Endodermal cell (in vitro differentiated cells): ENCODE measurements at regions not wholly inside any gene's neighbourhood (a gene's known extent, or its start where the extent isn't known, plus 50 kb on each side); places are given as distances from the start of the nearest gene placed in this dataset.

Source experiments
- DNase-seq: peaks from one replicate; pipeline ENCODE4 v3.0.0-alpha.2; 2017
- H3K27ac ChIP-seq: 2 replicates; pipeline ENCODE4 v1.5.1; 2013; ENCODE audit warnings: mild to moderate bottlenecking, low read depth, low read length, moderate library complexity
- H3K27me3 ChIP-seq: 2 replicates; pipeline ENCODE4 v1.6.1; 2013; ENCODE audit warnings: mild to moderate bottlenecking, low read length, moderate library complexity; ENCODE audit not compliant: insufficient read depth, control insufficient read depth, poor library complexity, severe bottlenecking
- H3K36me3 ChIP-seq: 2 replicates; pipeline ENCODE4 v1.7.0; 2013; ENCODE audit warnings: mild to moderate bottlenecking, low read length, moderate library complexity; ENCODE audit not compliant: control insufficient read depth, insufficient read depth
- H3K4me1 ChIP-seq: one replicate; pipeline ENCODE4 v1.7.0; 2013; ENCODE audit warnings: low read length; ENCODE audit not compliant: control insufficient read depth, insufficient read depth
- H3K4me3 ChIP-seq: 2 replicates; pipeline ENCODE4 v1.5.1; 2013; ENCODE audit warnings: mild to moderate bottlenecking, low read length, moderate library complexity
- H3K9ac ChIP-seq: 2 replicates; pipeline ENCODE4 v1.6.1; 2013; ENCODE audit warnings: mild to moderate bottlenecking, low read length, moderate library complexity; ENCODE audit not compliant: poor library complexity, severe bottlenecking; ENCODE audit errors: extremely low read depth
- H3K9me3 ChIP-seq: 2 replicates; pipeline ENCODE4 v1.6.1; 2013; ENCODE audit warnings: mild to moderate bottlenecking, low read length, moderate library complexity; ENCODE audit not compliant: control insufficient read depth
- H3K27ac Mint-ChIP-seq: 2 replicates; pipeline ENCODE4 v1.8.0; 2020; ENCODE audit warnings: mixed read lengths
- H3K27me3 Mint-ChIP-seq: 2 replicates; pipeline ENCODE4 v1.8.0; 2021; ENCODE audit warnings: mild to moderate bottlenecking, mixed read lengths; ENCODE audit not compliant: insufficient read depth
- H3K36me3 Mint-ChIP-seq: 2 replicates; pipeline ENCODE4 v1.8.0; 2020; ENCODE audit warnings: low read depth, mixed read lengths
- H3K4me1 Mint-ChIP-seq: 2 replicates; pipeline ENCODE4 v1.8.0; 2020; ENCODE audit warnings: mixed read lengths
- H3K4me3 Mint-ChIP-seq: 2 replicates; pipeline ENCODE4 v1.8.0; 2020; ENCODE audit warnings: mild to moderate bottlenecking, moderate library complexity, mixed read lengths
- H3K9me3 Mint-ChIP-seq: 2 replicates; pipeline ENCODE4 v1.8.0; 2020; ENCODE audit warnings: mild to moderate bottlenecking, mixed read lengths
- WGBS, 2 experiments: methylation state at CpG; one replicate each; pipeline versions ENCODE4 v1.1.5 to v1.1.7; 2013; ENCODE audit warnings: missing lambda C conversion rate in 2 of 2, mixed read lengths in 1 of 2; ENCODE audit not compliant: insufficient coverage in 1 of 2, insufficient read length in 1 of 2; 5-methylcytosine and 5-hydroxymethylcytosine counted together
- TF ChIP-seq, protein P1 (sequence below): fragments of 200-600 bp; sonication (generic); conservative IDR thresholded peaks from 2 replicates; pipeline ENCODE4 v1.5.0; 2021; ENCODE audit warnings: antibody characterized with exemption, mild to moderate bottlenecking

DNA sequence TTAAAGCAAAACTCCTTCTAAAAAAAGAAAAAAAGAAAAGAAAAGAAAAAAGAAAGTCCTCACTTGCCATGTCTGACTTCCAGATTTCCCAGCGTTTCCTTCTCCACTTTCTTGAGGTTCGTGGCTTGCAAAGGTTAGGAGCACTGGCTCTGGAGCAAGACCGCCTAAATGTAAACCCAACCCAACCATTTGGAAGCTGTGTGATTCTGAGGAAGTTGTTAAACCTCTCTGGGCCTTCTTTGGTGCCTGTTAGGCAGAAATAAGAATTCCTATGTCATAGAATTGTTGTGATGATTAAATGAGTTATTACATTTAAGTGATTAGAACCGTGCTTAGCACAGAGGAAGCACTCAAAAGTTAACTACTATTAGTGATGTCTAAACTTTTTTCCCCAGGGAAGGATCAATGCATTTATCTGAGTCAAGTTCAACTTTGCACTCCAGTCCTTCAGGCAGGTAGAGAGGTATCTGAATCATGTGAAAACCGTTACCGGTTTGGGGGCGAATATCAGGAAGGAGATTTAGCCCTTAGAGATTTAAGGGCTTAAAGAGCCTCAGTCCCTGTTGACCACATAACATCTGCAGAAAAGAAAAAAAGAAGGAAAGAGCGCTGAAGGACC, 78.3 kb upstream of the HES1 start:
- 59 to 66% methylated on average over 6 to 8 of the region's 8 CpGs for WGBS, 2 experiments
- no peaks in the 10 kb centered on the region for H3K36me3 ChIP-seq
- peaks cover 8% of the 10 kb centered on the region for H3K4me1 ChIP-seq
- peaks cover 4% of the 10 kb centered on the region for H3K27me3 ChIP-seq
- no peaks in the 10 kb centered on the region for H3K9me3 ChIP-seq
- H3K4me1 Mint-ChIP-seq = peaks cover 19% of the 10 kb centered on the region
- H3K9ac ChIP-seq = no peak overlapping the region
- DNase-seq = no peak
- TF ChIP-seq, protein P1, sequence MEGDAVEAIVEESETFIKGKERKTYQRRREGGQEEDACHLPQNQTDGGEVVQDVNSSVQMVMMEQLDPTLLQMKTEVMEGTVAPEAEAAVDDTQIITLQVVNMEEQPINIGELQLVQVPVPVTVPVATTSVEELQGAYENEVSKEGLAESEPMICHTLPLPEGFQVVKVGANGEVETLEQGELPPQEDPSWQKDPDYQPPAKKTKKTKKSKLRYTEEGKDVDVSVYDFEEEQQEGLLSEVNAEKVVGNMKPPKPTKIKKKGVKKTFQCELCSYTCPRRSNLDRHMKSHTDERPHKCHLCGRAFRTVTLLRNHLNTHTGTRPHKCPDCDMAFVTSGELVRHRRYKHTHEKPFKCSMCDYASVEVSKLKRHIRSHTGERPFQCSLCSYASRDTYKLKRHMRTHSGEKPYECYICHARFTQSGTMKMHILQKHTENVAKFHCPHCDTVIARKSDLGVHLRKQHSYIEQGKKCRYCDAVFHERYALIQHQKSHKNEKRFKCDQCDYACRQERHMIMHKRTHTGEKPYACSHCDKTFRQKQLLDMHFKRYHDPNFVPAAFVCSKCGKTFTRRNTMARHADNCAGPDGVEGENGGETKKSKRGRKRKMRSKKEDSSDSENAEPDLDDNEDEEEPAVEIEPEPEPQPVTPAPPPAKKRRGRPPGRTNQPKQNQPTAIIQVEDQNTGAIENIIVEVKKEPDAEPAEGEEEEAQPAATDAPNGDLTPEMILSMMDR = no peak
- H3K4me3 ChIP-seq = peak overlapping the region; percentile 53
- H3K36me3 Mint-ChIP-seq = no peaks in the 10 kb centered on the region
- peak overlapping the region; percentile 40 for H3K4me3 Mint-ChIP-seq
- H3K27me3 Mint-ChIP-seq = peaks cover 7% of the 10 kb centered on the region
- no peaks in the 10 kb centered on the region for H3K9me3 Mint-ChIP-seq
- peak overlapping the region; percentile 16 for H3K27ac Mint-ChIP-seq
- H3K27ac ChIP-seq = no peak overlapping the region

DNA sequence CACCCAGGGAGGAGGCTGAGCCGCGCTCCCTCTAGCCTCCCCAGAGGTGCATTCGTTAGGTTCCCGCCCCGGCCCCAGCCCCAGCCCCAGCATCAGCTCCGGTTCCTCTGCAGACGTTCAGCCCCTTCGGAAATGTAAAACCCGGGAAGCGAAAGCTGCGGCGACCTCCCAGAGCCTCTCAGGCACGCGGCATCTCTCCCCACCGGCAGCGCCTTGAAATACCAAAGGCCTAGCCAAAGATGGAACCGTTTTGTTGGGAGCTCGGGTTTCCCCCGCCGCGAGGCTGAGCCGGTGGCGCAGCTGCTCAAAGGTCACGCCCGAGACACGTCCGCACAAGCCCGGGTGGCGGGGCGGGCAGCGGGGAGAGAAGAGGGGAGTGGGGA, 77.8 kb upstream of the HES1 start:
- H3K27ac ChIP-seq = no peak overlapping the region
- WGBS, 2 experiments = 4 to 5% methylated on average over 15 to 23 of the region's 31 CpGs
- H3K4me3 ChIP-seq = peak overlapping the region; percentile 53
- peak; percentile 94 for DNase-seq
- Mint-ChIP-seq H3K4me1 (peaks cover 19% of the 10 kb centered on the region), H3K27me3 (peaks cover 6% of the 10 kb centered on the region), H3K36me3 (no peaks in the 10 kb centered on the region), H3K4me3 (peak overlapping the region; percentile 40), H3K9me3 (no peaks in the 10 kb centered on the region), H3K27ac (peak overlapping the region; percentile 16)
- no peaks in the 10 kb centered on the region for H3K36me3 ChIP-seq
- H3K27me3 ChIP-seq = peaks cover 4% of the 10 kb centered on the region
- no peak overlapping the region for H3K9ac ChIP-seq
- peaks cover 8% of the 10 kb centered on the region for H3K4me1 ChIP-seq
- TF ChIP-seq, protein P1 = peak; percentile 23
- H3K9me3 ChIP-seq = no peaks in the 10 kb centered on the region

DNA sequence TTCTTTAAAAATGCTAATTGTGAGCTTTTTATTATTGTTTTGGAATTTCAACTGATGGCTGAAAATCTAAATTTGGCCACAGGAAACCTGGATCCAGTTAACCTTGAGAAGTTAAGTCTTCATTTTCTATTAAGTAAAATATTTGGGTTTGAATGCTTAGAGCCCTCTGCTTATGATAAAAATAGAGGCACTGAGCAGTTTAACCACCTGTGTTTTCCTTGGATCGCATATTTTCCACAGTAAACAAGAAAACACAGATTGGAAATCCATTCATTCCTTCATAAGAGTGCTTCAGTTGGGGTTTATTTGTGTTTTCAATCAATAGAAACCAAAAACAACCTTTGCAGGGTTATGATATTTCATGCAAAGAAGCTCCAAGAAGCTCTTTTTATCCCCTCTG, 77.2 kb upstream of the HES1 start:
- Mint-ChIP-seq H3K9me3 (no peaks in the 10 kb centered on the region), H3K27me3 (peaks cover 5% of the 10 kb centered on the region), H3K36me3 (no peaks in the 10 kb centered on the region), H3K27ac (no peak overlapping the region), H3K4me1 (peaks cover 19% of the 10 kb centered on the region), H3K4me3 (peak overlapping the region; percentile 40)
- TF ChIP-seq, protein P1 = no peak
- H3K9ac ChIP-seq = no peak overlapping the region
- WGBS, 2 experiments = 41% methylated on average over 1 of the region's 1 CpG; no CpG with 5 or more reads in 1 of the 2 experiments
- H3K4me3 ChIP-seq = no peak overlapping the region
- DNase-seq = no peak
- no peak overlapping the region for H3K27ac ChIP-seq
- peaks cover 8% of the 10 kb centered on the region for H3K4me1 ChIP-seq
- H3K9me3 ChIP-seq = no peaks in the 10 kb centered on the region
- no peaks in the 10 kb centered on the region for H3K36me3 ChIP-seq
- H3K27me3 ChIP-seq = peaks cover 4% of the 10 kb centered on the region
